Fibroblast of lung (primary cell): ENCODE measurements at regions not wholly inside any gene's neighbourhood (a gene's known extent, or its start where the extent isn't known, plus 50 kb on each side); places are given as distances from the start of the nearest gene placed in this dataset.

Source experiments
- DNase-seq, 2 donors: peaks; one replicate each; pipeline versions ENCODE4 v3.0.0 to v3.0.0-alpha.2; 2010; ENCODE audit warnings: low read depth in 2 of 2
- H2AFZ ChIP-seq: 2 replicates; pipeline ENCODE4 v1.5.1; 2012; ENCODE audit warnings: low read length, control low read depth, inconsistent platforms
- H3K27ac ChIP-seq: 2 replicates; pipeline ENCODE4 v1.5.1; 2011; ENCODE audit warnings: low read length, control low read depth; ENCODE audit not compliant: insufficient read depth
- H3K27me3 ChIP-seq: 2 replicates; pipeline ENCODE4 v1.5.1; 2011; ENCODE audit warnings: mild to moderate bottlenecking, low read length; ENCODE audit not compliant: control insufficient read depth, insufficient read depth
- H3K36me3 ChIP-seq: 2 replicates; pipeline ENCODE4 v1.5.1; 2011; ENCODE audit warnings: low read length; ENCODE audit not compliant: control insufficient read depth, insufficient read depth
- H3K4me1 ChIP-seq: 2 replicates; pipeline ENCODE4 v1.5.1; 2011; ENCODE audit warnings: low read length; ENCODE audit not compliant: control insufficient read depth, insufficient read depth; ENCODE audit errors: extremely low read depth
- H3K4me2 ChIP-seq: 2 replicates; pipeline ENCODE4 v1.5.1; 2011; ENCODE audit warnings: low read length, control low read depth; ENCODE audit not compliant: insufficient read depth; ENCODE audit errors: extremely low read depth
- H3K4me3 ChIP-seq, 4 experiments: fragments of 200-600 bp in 1 of 4; sonication (generic) in 1 of 4; replicated peaks in 1 of 4; 2 replicates each; pipeline ENCODE4 v1.5.1; 2011 to 2016; ENCODE audit warnings: low read length in 4 of 4, low read depth in 3 of 4, mild to moderate bottlenecking in 3 of 4, control low read depth in 2 of 4, inconsistent platforms in 1 of 4, mixed read lengths in 1 of 4; ENCODE audit not compliant: insufficient read depth in 1 of 4; ENCODE audit errors: control extremely low read depth in 1 of 4
- H3K79me2 ChIP-seq: 2 replicates; pipeline ENCODE4 v1.5.1; 2012; ENCODE audit warnings: mild to moderate bottlenecking, low read length, inconsistent platforms; ENCODE audit not compliant: control insufficient read depth, insufficient read depth
- H3K9ac ChIP-seq: 2 replicates; pipeline ENCODE4 v1.5.1; 2011; ENCODE audit warnings: mild to moderate bottlenecking, low read length, control low read depth; ENCODE audit not compliant: insufficient read depth
- H3K9me3 ChIP-seq: 2 replicates; pipeline ENCODE4 v1.5.1; 2012; ENCODE audit warnings: low read depth, low read length; ENCODE audit not compliant: control insufficient read depth, insufficient read depth
- H4K20me1 ChIP-seq: 2 replicates; pipeline ENCODE4 v1.5.1; 2011; ENCODE audit warnings: low read length; ENCODE audit not compliant: control insufficient read depth, insufficient read depth; ENCODE audit errors: extremely low read depth
- CTCF ChIP-seq, 2 donors: IDR thresholded peaks in 1 of 2; conservative IDR thresholded peaks in 1 of 2; 1 replicate in 1 of 2; 2 replicates in 1 of 2; pipeline ENCODE4 v1.5.1; 2011 to 2012; ENCODE audit warnings: low read length in 2 of 2, control low read depth in 1 of 2, inconsistent platforms in 1 of 2, low read depth in 1 of 2, mild to moderate bottlenecking in 1 of 2
- EZH2 ChIP-seq: IDR thresholded peaks from 2 replicates; pipeline ENCODE4 v1.5.1; 2012; ENCODE audit warnings: low read length, control low read depth, mild to moderate bottlenecking; ENCODE audit errors: missing control alignments

- no peaks in the 10 kb centered on the region for H3K27me3 ChIP-seq
- no peak for DNase-seq
Measured at GRCh38 chr17:68700421-68700820, 99.3 kb upstream of the FAM20A start.

GRCh38 chr17:68699936-68700335 is 98.8 kb upstream of the FAM20A start:
- no peaks in the 10 kb centered on the region for H3K36me3 ChIP-seq
- no peak for DNase-seq
- H3K9me3 ChIP-seq = no peaks in the 10 kb centered on the region
- no peaks in the 10 kb centered on the region for H3K4me1 ChIP-seq
- H3K79me2 ChIP-seq = no peaks in the 10 kb centered on the region
- no peaks in the 10 kb centered on the region for H4K20me1 ChIP-seq
- no peak overlapping the region for H3K4me2 ChIP-seq
- H3K9ac ChIP-seq = no peak overlapping the region
- H3K27ac ChIP-seq = no peak overlapping the region
- no peak overlapping the region for H3K4me3 ChIP-seq
- H3K27me3 ChIP-seq = no peaks in the 10 kb centered on the region
- no peak overlapping the region for H2AFZ ChIP-seq
- TF ChIP-seq EZH2 = no peak
- TF ChIP-seq CTCF (conservative IDR thresholded peaks at IDR 0.05 in 1 of 2, IDR thresholded peaks at IDR 0.05 in 1 of 2; ENCODE audit: low read depth in 1 of 2, low read length in 2 of 2) = no peak

More at GRCh38 chr17:68700421-68700820, 99.3 kb upstream of the FAM20A start:
- H3K4me1 ChIP-seq = no peaks in the 10 kb centered on the region
- no peaks in the 10 kb centered on the region for H3K36me3 ChIP-seq
- H4K20me1 ChIP-seq = no peaks in the 10 kb centered on the region
- H3K4me2 ChIP-seq = no peak overlapping the region
- H3K79me2 ChIP-seq = no peaks in the 10 kb centered on the region
- H3K9me3 ChIP-seq = no peaks in the 10 kb centered on the region
- H3K4me3 ChIP-seq = no peak overlapping the region
- TF ChIP-seq CTCF (conservative IDR thresholded peaks at IDR 0.05 in 1 of 2, IDR thresholded peaks at IDR 0.05 in 1 of 2; ENCODE audit: low read depth in 1 of 2, low read length in 2 of 2) (no peak), EZH2 (no peak)
- H3K27ac ChIP-seq = no peak overlapping the region
- no peak overlapping the region for H3K9ac ChIP-seq
- no peak overlapping the region for H2AFZ ChIP-seq

GRCh38 chr17:68698746-68699145 is 97.6 kb upstream of the FAM20A start:
- no peak overlapping the region for H2AFZ ChIP-seq
- H4K20me1 ChIP-seq = no peaks in the 10 kb centered on the region
- H3K4me1 ChIP-seq = no peaks in the 10 kb centered on the region
- no peaks in the 10 kb centered on the region for H3K79me2 ChIP-seq
- H3K27me3 ChIP-seq = no peaks in the 10 kb centered on the region
- no peak overlapping the region for H3K4me2 ChIP-seq
- no peaks in the 10 kb centered on the region for H3K9me3 ChIP-seq
- H3K27ac ChIP-seq = no peak overlapping the region
- no peak overlapping the region for H3K4me3 ChIP-seq
- H3K36me3 ChIP-seq = no peaks in the 10 kb centered on the region
- no peak for DNase-seq
- TF ChIP-seq EZH2 (no peak), CTCF (conservative IDR thresholded peaks at IDR 0.05 in 1 of 2, IDR thresholded peaks at IDR 0.05 in 1 of 2; ENCODE audit: low read depth in 1 of 2, low read length in 2 of 2) (no peak)
- no peak overlapping the region for H3K9ac ChIP-seq
